GM21447 (cell line): ENCODE measurements at regions not wholly inside any gene's neighbourhood (a gene's known extent, or its start where the extent isn't known, plus 50 kb on each side); places are given as distances from the start of the nearest gene placed in this dataset.
A peak's percentile ranks its signal among the peaks of the same experiment; 100 is the strongest.
"Not testable (repeated sequence)": the region's sequence is repeated elsewhere in the genome, so short reads cannot be mapped to it uniquely, and the experiment has no call there.

Experiments
- ATAC-seq: cut with Tn5 transposase; IDR thresholded peaks from one replicate; pipeline ENCODE4 v1.9.1; 2021; ENCODE audit not compliant: unreplicated experiment

DNA sequence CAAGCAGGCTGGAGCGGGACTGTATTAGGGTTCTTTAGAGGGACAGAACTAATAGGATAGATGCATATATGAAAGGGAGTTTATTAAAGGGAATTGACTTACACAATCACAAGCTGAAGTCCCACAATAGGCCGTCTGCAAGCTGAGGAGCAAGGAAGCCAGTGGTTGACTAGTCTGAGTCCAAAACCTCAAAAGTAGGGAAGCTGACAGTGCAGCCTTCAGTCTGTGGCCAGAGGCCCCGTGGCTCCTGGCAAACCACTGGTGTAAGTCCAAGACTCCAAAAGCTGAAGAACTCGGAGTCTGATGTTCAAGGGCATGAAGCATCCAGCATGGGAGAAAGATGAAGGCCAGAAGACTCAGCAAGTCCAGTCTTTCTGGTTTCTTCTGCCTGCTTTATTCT lies 281.8 kb downstream of the QKI start:
- not testable (repeated sequence) for ATAC-seq

DNA sequence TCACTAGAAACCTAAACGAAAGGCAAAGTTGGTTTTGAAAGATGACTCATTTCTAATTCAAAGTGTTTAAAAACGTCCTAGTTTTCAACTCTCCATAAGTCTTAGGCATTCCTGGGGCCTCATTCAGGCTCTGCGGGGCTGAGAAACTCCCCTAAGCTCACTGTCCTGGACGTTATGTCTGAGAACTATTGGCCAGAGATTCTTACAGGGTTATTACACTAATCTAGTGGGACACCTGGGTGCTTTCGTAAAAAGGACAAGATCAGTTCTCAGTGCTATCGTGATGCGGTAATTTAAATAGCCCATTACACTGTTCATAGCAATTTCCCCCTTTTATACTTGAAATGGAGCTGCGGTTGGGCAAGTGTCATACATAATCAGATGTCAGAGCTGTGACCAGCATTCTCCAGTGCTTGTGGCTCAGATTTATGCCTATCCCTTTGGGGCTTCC lies 280.9 kb downstream of the QKI start:
- no peak for ATAC-seq

DNA sequence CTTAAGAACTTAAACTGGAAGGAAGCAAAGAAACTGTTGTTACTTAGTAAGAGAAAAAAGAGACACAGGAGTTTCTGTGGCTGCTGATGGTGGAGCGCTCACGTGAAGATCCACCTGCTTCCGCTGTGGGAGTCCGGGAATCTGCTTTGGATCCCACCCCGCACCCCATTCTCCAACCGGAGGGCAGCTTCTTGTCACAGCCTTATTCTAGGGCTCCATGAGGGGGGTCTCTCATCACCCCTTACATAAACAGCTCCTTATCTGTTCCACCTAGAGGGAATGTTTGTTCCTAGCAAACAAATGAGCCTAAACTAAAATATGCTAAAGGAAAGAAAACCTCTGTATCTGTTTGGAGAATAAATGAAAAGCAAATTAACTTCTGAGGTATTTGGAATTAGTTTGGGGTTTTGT lies 280.5 kb downstream of the QKI start:
- ATAC-seq = no peak

DNA sequence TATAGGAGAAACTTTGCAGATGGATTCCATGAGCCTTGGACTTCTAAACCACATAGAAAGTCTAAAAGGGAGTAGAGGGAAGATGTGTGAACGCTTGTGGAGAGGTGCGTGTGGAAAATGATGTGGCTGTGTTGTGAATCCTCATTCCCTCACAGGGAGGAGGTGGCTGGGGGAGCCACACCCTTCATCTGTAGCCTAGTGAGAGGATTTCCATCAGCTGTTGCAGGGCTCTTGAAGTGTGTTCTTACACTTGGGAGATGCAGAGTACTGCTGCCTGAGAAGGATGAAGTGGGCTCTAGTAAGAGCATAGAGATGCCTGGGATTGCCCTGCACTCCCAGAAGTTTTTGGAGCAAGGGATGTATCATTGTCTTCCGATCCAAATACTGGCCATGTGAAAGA lies 279.6 kb downstream of the QKI start:
- no peak for ATAC-seq

DNA sequence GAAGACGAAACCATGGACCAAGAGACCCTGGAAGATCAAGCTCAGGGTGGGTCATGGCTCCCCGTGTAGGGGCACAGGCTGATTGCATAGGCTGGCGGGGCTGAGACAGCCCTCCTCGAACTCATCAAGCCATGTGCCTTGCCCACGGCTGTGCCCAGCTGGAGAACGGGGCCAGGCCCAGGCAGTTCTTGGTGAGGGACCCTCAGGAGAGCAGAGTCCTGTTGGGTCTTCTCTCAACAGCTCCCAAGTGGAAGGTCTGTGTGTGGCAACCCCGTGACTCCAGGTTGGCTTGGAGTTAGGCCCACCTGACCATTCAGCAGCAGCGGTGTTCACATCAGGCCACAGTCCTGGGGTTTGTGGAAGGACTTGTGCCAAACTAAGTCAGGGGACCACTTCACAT lies 276.5 kb downstream of the QKI start:
- no peak for ATAC-seq

DNA sequence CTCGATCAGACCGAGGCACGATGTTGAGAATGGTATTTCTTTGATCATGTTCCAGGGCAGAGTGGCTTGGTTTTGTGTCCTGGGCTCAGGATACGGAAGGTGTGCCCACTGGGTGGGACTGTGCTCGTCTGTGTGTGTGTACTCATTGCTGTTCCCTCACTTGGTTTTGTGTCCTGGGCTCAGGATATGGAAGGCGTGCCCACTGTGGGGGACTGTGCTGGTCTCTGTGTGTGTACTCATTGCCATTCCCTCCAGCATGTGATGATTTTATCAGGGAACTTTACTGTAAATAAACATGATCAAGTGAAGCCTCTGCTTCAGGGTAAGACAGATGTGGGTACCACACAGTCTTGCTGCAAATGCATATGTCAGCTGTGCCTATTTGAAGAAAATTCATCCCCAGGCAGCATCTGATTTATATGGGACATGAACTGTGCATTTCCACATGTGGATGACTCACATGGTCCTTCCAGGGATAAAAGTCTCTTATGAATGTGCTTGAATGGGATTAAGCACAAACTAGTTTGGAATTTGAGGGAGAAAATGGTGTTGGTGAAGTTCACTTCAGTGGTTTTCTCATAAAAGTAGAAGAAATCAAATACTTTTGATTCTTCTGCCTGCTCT lies 274.3 kb downstream of the QKI start:
- no peak for ATAC-seq

DNA sequence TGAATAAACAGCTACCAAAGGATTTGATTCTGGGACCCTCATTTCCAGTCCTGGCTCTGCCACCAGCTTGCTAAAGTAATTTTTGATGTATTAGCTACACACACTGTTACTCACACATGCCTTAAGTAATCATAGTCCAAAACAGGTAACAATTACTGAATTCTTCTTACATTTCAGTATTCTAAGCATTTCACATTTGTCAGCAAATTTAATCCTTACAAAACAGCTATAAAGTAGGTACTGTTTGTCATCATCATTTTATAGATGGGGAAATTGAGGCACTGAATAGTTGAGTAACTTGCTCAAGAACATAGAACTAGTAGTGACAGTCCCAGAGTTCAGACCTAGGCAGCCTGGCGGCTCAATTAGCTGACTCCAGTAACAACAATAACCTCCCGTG lies 272.6 kb downstream of the QKI start:
- ATAC-seq = no peak

DNA sequence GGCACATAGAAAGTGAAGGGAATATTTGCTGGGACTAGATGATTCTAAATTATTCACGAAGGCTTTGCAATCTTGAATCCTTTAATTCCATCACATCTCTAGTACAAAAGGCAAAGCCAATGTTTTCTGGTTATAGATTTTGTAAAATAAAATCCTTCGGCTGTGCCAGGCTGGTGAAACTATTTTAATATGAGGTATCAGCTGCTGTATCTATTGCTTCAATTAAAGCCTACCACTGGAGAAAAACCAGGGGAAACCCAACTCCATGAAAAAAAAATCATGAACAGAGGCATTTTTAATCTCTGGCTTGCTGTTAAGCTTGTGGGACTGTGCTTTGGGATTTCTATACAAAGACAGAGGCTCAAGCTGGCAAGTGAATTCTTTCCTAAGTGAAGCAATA lies 271.8 kb downstream of the QKI start:
- ATAC-seq = no peak

DNA sequence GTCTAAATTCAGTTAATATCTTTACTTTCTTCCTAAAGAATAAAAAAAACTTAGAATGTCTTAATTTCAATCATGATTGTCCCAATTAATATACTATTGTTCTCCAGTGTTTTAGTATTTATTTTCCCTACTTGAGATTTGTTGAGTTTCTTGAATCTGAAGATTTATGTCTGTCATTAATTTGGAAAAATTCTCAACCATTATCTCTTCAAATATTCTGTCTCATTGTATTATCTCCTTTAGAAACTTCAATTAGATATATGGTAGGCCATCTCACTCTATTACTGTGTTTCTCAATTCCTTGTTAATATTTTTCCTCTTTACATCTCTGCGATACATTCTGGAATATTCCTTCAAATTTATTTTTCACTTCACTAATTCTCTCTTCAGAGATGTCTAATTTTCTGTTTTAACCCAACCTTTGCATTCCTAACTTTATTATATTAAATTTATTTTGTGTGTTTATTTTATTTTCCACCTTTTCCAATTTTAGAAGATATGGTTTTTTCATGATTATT lies 268.6 kb downstream of the QKI start:
- no peak for ATAC-seq

DNA sequence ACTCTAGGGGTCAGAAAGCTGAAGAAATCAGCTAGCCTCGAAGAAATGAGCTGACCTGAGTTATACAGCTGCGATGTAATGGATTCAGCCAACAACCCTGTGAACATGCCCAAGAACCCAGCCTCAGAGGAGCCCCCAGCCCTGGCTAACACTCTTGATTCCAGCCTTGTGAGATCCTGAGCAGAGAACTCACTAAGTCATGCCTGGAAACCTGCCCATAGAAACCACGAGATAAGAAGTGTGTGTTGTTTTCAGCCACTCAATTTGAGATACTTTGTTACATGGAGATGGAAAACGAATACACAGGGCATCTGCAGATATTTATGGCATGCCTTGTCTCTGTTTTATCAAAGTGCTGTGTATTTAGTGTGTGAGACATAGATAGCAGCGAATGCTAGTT lies 265.2 kb downstream of the QKI start:
- ATAC-seq = no peak

DNA sequence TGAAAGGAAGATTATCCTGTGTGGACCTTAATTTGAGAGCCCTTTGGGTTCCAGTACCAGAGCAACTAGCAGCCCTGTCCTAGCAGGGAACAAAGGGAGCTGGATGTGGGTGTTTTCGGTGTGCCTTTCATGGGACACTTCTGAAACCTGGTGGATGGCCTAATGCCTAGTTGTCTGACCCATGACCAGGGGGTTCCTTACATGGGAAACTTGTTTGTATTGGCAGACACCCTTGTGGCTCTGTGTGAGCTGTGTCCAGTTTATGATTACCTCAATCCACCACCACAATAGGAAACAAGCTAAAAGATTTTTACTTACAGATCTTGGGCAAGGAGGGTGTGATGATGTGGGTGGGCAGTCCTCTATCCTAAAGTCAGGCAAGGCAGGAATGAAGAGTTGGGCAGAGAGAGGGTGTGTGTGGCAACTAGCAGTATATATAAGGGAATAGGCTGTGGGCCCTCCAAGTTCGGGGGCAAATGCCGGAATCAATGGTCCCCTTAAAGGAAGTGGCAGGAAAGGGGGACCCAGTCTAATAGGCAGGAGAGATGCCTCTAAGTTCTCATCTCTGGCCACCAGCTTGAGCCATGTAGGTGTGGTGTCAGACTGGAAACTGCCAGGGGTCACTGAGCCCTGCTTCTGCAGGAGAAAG lies 264.6 kb downstream of the QKI start:
- no peak for ATAC-seq

DNA sequence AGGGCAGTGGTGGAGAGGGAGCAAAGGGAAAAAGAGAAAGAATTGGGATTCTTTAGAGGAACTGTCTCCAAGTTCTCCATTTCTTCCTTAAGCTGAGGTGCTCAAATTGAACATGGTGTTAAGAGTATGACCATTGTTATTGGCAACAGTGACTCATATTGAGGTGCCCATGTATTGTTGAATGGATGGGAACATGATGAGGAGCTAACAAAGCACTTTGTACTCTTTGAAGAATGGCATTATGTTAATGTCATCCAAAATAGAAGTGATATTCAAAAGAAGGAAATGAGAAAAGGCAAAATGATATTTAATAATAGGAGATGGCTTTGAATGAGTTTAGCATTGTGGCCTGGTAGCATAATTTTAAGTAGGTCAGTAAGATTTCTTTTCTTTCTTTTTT lies 261.1 kb downstream of the QKI start:
- ATAC-seq = no peak

DNA sequence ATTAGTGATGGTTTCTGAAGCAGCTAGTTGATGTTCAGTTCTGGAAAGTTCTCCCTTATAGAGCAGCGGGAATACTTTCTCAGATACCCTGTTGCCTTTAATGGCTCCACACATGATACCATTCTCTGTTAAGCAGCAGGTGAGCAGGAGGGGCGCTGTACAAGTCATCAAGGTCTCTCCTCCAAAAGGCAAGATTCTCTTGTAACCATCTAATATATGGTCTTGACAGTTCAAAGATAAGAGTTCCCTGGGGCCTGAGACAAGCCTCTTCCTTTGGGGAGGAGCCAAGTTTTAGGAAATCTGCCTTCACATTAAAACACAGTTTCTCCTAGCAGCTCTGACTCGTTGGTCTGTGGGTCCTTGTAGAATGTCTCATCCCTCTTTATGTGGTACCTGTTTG lies 258.2 kb downstream of the QKI start:
- no peak for ATAC-seq

DNA sequence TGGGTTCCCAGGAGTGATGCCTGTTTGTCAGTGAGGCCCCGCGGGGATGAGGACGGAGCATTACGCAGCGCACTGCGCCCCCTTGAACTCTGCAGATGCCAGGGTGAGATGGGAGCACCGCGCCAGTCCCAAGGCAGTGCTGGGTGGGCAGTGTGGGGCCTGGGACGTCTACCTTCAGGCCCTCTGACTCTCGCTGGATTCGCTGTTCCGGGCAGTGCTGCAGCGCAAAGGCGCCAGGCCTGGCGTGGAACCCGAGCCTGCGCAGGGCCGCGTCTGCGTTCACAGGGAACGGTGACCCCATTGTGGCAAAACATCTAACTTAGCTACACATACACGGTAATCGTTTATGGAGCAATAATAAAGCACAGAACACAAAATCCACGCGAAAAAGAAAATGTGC lies 257.3 kb downstream of the QKI start:
- no peak for ATAC-seq

DNA sequence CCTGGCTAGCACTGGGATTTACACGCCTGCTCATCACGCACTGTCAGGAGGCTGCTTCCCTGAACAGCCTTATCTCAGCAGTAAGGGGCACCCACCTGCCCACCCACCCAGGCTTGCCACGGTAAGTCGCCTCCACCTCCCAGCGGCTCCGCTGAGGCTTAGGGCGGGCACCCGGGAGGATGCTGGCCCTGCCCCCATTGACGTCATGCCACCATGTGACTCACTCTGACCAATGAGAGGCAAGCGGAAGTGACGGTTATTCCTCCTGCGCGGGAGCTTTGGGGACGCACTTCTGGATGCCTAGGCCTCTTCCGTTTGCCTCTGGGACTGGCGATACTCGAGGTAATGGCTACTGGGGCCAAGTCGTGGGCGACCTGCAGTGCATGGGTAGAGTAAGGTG lies 256.8 kb downstream of the QKI start:
- ATAC-seq = no peak

DNA sequence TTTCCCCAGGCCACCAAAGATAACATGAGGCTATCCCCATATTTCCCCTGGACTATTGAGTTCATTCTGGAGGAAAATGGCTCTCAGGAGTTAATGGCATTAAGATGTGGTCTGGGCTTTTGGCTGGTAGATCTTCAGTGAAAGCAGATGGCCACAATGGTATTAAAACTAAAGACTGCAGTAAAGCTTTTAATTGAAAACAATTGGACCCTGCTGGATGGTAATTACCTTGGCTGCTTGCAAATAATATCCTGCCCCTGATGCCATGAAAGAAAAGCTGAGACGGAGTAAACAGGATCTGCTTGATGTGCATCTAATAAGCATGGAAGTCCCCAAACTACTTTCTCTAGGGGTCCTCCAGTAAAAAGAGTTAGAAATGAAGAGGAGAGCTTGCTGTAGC lies 255.8 kb downstream of the QKI start:
- no peak for ATAC-seq

DNA sequence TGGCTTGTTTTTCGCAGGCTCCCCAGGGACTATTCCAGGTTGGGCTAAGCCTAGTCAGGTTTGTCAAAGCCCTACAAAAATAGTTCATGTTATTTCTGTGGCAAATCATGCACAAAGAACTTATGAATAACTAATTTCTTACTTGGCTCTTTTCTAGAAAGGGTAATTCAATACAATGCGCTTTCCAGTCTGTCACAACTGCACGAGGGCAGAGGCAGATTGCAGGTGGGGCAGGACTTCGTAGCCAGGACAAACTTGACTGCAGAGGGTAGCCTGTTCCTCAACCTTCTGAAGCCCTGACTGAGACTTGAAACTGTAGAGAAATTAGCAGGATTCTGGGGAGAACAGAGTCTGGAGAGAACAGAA lies 253.5 kb downstream of the QKI start:
- peak; percentile 62 for ATAC-seq

DNA sequence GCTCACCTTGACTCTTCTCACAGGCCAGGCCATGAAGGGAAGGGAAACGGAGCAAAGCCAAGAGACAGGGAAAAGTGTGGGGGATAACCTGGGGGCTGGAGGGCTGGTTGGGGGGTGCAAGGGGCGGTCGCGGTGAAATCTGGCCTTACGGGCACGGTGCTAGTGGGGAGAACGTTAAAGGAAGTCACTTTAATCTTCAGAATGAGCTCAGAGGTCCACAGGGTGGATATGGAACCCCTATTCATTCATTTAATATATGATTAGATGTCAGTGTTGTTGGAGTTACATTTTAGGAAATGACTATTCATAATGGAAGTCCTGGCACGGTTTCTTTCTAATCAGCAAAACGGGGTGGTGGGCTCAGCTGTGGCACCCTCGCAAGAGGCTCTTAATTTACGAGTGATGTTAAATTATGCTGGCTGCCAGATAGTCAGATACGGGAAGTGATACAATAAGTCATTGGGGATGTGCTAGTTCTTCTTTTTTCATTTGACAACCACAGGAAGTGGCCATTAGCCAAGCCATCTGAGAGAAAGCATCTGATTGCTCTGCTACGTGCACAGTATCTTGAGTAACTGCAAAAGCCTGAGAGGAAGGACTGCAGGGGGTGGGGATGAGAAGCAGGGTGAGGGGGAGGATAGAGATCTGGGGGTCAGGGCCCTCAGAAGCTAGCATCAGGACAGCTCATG lies 253.0 kb downstream of the QKI start:
- peak; percentile 94 for ATAC-seq

DNA sequence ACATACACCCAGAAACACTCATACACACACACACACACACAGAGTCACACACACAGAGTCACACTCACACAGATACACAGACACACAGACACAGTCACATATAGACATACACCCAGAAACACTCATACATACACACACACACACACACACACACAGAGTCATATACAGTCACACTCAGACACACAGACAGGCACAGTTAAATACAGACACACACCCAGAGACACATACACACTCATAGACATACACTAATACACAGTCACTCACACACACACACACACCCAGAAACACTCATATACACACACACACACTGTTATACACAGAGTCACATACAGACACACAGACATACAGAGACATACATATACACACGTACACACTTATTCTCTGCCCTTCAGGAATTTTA lies 250.9 kb downstream of the QKI start:
- ATAC-seq = no peak

DNA sequence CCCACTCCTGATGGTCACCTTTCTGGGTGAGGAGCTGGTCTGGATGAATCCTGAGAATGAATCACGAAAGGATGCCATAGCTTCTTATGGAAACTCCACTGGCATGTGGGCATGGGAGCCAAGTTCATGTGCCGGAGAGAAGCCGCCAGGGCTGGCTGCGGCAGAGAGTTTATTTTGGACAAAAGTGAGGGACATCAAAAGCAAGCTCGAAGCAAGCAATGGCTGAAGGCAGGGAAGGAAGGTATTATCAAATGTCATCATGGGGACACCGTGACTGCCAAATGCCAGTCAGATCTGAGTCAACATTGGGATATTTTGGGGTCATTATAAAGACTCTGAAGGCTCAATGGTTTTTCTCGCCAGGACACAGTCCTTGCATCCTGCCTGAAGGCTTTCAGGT lies 249.1 kb downstream of the QKI start:
- no peak for ATAC-seq

DNA sequence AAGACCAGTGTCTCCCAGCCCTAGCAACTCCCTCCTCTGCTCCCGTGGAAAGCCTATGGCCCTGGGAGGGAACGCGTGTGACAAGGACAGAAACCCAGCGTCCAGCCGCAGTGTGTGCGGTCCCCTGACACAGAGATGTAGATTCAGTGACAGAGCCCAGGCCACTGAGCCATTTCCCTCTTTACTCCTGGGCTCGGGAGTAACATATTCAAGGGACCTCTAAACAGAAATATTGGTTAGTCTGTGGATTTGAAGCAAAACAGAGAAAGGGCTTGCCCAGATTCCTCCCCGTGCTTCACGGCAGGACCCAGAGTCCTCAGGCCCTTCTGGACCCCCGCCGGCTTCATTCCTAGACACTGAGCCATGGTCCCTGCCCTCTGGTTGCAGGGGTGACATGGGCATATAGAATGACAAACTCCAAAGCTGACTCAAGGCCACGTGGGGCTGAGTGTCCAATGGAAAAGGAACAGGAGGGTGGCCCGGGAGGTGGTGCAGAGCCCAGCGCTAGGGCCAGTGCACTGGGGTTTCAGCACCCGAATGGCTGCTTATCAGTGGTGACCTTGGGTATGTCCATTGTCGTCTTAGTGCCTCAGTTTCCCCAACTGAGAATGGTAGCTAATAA lies 248.2 kb downstream of the QKI start:
- no peak for ATAC-seq

DNA sequence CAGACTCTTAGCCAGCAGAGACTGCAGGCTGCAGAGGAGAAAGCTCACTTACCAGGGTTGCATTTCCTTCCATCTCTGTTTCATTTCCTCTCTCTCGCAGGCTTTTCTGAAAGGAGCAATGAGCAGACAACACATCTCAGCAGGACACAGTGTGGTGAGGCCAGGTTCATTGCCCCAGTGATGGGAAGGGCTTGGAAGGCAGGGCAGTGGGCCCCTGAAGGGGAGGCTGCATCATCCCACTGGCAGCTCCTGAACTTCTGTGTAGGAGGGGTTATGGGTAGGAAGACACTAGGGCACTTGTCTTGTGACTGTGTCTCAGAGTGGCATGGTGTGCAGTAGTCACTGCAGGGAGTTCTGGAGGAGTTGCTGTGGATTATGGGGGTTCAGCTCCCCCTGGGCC lies 246.8 kb downstream of the QKI start:
- ATAC-seq = peak; percentile 98
